ENCODE measurements at regions not wholly inside any gene's neighbourhood (a gene's known extent, or its start where the extent isn't known, plus 50 kb on each side); places are given as distances from the start of the nearest gene placed in this dataset.

DNA sequence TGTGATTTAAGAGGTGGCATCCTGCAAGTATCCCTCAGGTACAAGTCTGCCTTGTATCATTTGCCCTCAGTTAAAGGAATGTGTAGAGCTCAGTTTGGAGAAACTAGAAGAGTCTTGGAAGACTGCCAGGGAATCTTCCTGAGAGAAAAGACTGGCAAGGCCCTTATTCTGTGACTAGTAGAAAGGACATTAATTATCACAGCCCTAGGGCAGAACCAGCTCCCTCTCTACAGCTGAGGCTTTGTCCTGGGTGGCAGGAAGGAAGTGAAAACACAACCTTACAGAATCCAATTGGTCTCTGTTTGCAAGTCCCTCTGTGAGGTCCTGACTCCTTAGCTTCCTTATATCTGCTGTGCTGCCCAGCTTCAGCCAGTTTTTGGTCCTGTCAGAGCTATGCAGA, 385.9 kb upstream of the CYRIA start:
- H3K27me3 ChIP-seq (ENCODE audit: low read depth, low read length): peaks cover 22% of the 10 kb centered on the region; the same call in 1 of the 2 replicates
- H3K36me3 ChIP-seq (replicated peaks; ENCODE audit: low read depth, low read length): no peaks in the 10 kb centered on the region
- H3K9ac ChIP-seq (ENCODE audit: low read length): no peak overlapping the region
- H2AFZ ChIP-seq (ENCODE audit: low read depth, low read length): no peak overlapping the region
- no peak overlapping the region for H3K4me2 ChIP-seq (ENCODE audit: low read length)
- no peaks in the 10 kb centered on the region for H3K79me2 ChIP-seq (ENCODE audit: low read length)
- no peaks in the 10 kb centered on the region for H4K20me1 ChIP-seq (ENCODE audit: insufficient read depth, low read length)
- TF ChIP-seq EZH2phosphoT487 (IDR thresholded peaks at IDR 0.05; ENCODE audit: low read depth): no peak
- TF ChIP-seq, protein P1, sequence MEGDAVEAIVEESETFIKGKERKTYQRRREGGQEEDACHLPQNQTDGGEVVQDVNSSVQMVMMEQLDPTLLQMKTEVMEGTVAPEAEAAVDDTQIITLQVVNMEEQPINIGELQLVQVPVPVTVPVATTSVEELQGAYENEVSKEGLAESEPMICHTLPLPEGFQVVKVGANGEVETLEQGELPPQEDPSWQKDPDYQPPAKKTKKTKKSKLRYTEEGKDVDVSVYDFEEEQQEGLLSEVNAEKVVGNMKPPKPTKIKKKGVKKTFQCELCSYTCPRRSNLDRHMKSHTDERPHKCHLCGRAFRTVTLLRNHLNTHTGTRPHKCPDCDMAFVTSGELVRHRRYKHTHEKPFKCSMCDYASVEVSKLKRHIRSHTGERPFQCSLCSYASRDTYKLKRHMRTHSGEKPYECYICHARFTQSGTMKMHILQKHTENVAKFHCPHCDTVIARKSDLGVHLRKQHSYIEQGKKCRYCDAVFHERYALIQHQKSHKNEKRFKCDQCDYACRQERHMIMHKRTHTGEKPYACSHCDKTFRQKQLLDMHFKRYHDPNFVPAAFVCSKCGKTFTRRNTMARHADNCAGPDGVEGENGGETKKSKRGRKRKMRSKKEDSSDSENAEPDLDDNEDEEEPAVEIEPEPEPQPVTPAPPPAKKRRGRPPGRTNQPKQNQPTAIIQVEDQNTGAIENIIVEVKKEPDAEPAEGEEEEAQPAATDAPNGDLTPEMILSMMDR (IDR thresholded peaks at IDR 0.05; ENCODE audit: low read depth, low read length): no peak
- peaks cover 21% of the 10 kb centered on the region for H3K4me1 ChIP-seq (ENCODE audit: low read length)
- H3K27ac ChIP-seq (ENCODE audit: low read length): no peak overlapping the region
- H3K9me3 ChIP-seq (ENCODE audit: insufficient read depth, low read length): no peaks in the 10 kb centered on the region
- no peak overlapping the region for H3K4me3 ChIP-seq (ENCODE audit: low read length)

DNA sequence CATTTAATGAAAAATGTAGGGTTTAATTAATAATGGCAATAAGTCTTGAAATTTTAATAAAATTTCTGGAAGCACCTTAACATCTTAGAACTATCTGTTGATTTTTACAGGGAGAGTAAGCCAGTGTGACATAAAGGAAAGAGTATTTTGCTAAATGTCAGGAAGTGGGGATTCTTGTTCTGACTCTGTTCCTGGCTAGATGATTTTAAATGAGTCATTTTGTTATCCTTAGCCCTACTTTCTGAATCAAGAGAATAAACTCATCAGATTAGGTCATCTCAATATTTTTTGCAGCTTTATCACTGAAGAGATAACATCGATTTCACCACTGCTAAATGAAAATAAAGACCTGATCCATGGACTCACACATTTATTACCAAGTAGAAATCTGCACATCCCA, 377.5 kb upstream of the CYRIA start:
- TF ChIP-seq, protein P1 (IDR thresholded peaks at IDR 0.05; ENCODE audit: low read depth, low read length): no peak
- TF ChIP-seq EZH2phosphoT487 (IDR thresholded peaks at IDR 0.05; ENCODE audit: low read depth): no peak
- Histone ChIP-seq H3K27ac (ENCODE audit: low read length) (no peak overlapping the region), H3K4me1 (ENCODE audit: low read length) (peaks cover 16% of the 10 kb centered on the region), H3K27me3 (ENCODE audit: low read depth, low read length) (peaks cover 3% of the 10 kb centered on the region; the same call in 1 of the 2 replicates), H3K9ac (ENCODE audit: low read length) (no peak overlapping the region), H3K4me2 (ENCODE audit: low read length) (peak overlapping the region; percentile 76), H3K79me2 (ENCODE audit: low read length) (no peaks in the 10 kb centered on the region), H4K20me1 (ENCODE audit: insufficient read depth, low read length) (no peaks in the 10 kb centered on the region), H3K9me3 (ENCODE audit: insufficient read depth, low read length) (0 out of 2 replicates have a peak, but pooled peaks cover 5% of the 10 kb centered on the region), H3K36me3 (replicated peaks; ENCODE audit: low read depth, low read length) (peaks cover 5% of the 10 kb centered on the region), H3K4me3 (ENCODE audit: low read length) (no peak overlapping the region), H2AFZ (ENCODE audit: low read depth, low read length) (no peak overlapping the region)

DNA sequence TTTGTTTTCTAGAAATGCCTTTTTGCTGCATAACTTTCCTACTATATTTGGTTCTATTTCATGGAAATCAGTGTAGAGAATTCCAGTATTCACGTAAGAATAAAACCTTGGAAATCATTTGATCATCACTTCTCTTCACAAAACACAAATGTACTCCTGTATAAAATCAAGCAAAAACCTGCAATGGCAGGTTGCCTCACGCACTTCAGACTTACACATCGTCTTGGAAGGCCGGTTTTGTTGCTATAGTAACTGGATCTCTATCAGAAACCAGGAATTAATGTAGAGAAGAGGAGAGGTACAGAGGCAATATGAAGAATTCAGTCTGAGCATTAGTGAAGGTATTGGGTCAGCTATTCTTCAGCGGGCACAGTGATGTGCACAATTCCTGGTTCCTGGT, 370.7 kb upstream of the CYRIA start:
- H3K4me2 ChIP-seq (ENCODE audit: low read length): no peak overlapping the region
- no peaks in the 10 kb centered on the region for H4K20me1 ChIP-seq (ENCODE audit: insufficient read depth, low read length)
- no peaks in the 10 kb centered on the region for H3K4me1 ChIP-seq (ENCODE audit: low read length)
- H3K79me2 ChIP-seq (ENCODE audit: low read length): no peaks in the 10 kb centered on the region
- H3K4me3 ChIP-seq (ENCODE audit: low read length): no peak overlapping the region
- TF ChIP-seq, protein P1 (IDR thresholded peaks at IDR 0.05; ENCODE audit: low read depth, low read length): no peak
- no peak for TF ChIP-seq EZH2phosphoT487 (IDR thresholded peaks at IDR 0.05; ENCODE audit: low read depth)
- H3K9me3 ChIP-seq (ENCODE audit: insufficient read depth, low read length): no peaks in the 10 kb centered on the region
- H3K27ac ChIP-seq (ENCODE audit: low read length): no peak overlapping the region
- H3K36me3 ChIP-seq (replicated peaks; ENCODE audit: low read depth, low read length): no peaks in the 10 kb centered on the region
- H3K9ac ChIP-seq (ENCODE audit: low read length): no peak overlapping the region
- no peaks in the 10 kb centered on the region for H3K27me3 ChIP-seq (ENCODE audit: low read depth, low read length)
- H2AFZ ChIP-seq (ENCODE audit: low read depth, low read length): no peak overlapping the region

DNA sequence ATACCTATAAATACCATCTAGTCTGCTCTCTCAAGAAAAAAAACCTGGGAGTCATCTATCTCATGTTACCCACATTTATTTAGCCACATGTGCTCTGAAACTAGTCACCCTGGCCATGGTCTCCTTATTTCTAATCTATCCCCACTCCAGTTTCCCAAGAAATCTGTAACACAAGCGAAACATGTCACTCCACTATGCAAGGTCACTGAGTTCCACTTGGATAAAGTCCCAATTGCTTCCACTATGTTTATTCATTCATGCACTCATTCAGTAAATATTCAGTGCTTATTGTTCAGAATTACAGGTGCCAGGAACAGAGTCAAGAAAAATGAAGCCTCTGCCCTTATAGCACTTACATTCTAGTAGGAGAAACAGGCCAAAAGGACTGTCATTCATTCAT, 369.4 kb upstream of the CYRIA start:
- H3K79me2 ChIP-seq (ENCODE audit: low read length): no peaks in the 10 kb centered on the region
- H3K36me3 ChIP-seq (replicated peaks; ENCODE audit: low read depth, low read length): no peaks in the 10 kb centered on the region
- no peak overlapping the region for H2AFZ ChIP-seq (ENCODE audit: low read depth, low read length)
- H3K9me3 ChIP-seq (ENCODE audit: insufficient read depth, low read length): no peaks in the 10 kb centered on the region
- H3K9ac ChIP-seq (ENCODE audit: low read length): no peak overlapping the region
- H3K4me1 ChIP-seq (ENCODE audit: low read length): no peaks in the 10 kb centered on the region
- no peaks in the 10 kb centered on the region for H3K27me3 ChIP-seq (ENCODE audit: low read depth, low read length)
- H4K20me1 ChIP-seq (ENCODE audit: insufficient read depth, low read length): no peaks in the 10 kb centered on the region
- no peak for TF ChIP-seq EZH2phosphoT487 (IDR thresholded peaks at IDR 0.05; ENCODE audit: low read depth)
- TF ChIP-seq, protein P1 (IDR thresholded peaks at IDR 0.05; ENCODE audit: low read depth, low read length): no peak
- no peak overlapping the region for H3K4me3 ChIP-seq (ENCODE audit: low read length)
- H3K27ac ChIP-seq (ENCODE audit: low read length): no peak overlapping the region
- H3K4me2 ChIP-seq (ENCODE audit: low read length): no peak overlapping the region
